Kidney glomerular epithelial cell (primary cell): ENCODE measurements at regions not wholly inside any gene's neighbourhood (a gene's known extent, or its start where the extent isn't known, plus 50 kb on each side); places are given as distances from the start of the nearest gene placed in this dataset.
"Not testable (repeated sequence)": the region's sequence is repeated elsewhere in the genome, so short reads cannot be mapped to it uniquely, and the experiment has no call there.

Source experiments
- DNase-seq: peaks from one replicate; lab custom pipeline; 2025; lab: John Stamatoyannopoulos, UW

- DNase-seq, result no peak
Measured at GRCh38 chr5:118604106-118604505, 384.2 kb downstream of the DTWD2 start.

- DNase-seq, result no peak
Measured at GRCh38 chr5:118603278-118603677, 385.1 kb downstream of the DTWD2 start.

- DNase-seq, result no peak
Measured at GRCh38 chr5:118598311-118598710, 390.0 kb downstream of the DTWD2 start.

GRCh38 chr5:118597543-118597942 lies 390.8 kb downstream of the DTWD2 start:
- DNase-seq, result no peak

GRCh38 chr5:118596255-118596654 lies 392.1 kb downstream of the DTWD2 start:
- no peak for DNase-seq

GRCh38 chr5:118593003-118593328 lies 395.4 kb downstream of the DTWD2 start:
- DNase-seq, result no peak

GRCh38 chr5:118592229-118593002 lies 395.9 kb downstream of the DTWD2 start:
- no peak for DNase-seq

GRCh38 chr5:118590806-118591205 lies 397.5 kb downstream of the DTWD2 start:
- no peak for DNase-seq

- no peak for DNase-seq
Measured at GRCh38 chr5:118580949-118581348, 407.4 kb downstream of the DTWD2 start.

GRCh38 chr5:118578093-118578492 lies 410.3 kb downstream of the DTWD2 start:
- DNase-seq, result no peak

GRCh38 chr5:118577621-118578020 lies 410.7 kb downstream of the DTWD2 start:
- no peak for DNase-seq

- not testable (repeated sequence) for DNase-seq
Measured at GRCh38 chr5:118570276-118570675, 418.1 kb downstream of the DTWD2 start.

GRCh38 chr5:118569596-118569995 lies 418.8 kb downstream of the DTWD2 start:
- DNase-seq, result not testable (repeated sequence)

GRCh38 chr5:118565335-118565971 lies 422.9 kb downstream of the DTWD2 start:
- DNase-seq, result no peak

GRCh38 chr5:118561971-118562370 lies 426.4 kb downstream of the DTWD2 start:
- DNase-seq, result no peak

- no peak for DNase-seq
Measured at GRCh38 chr5:118561235-118561634, 427.1 kb downstream of the DTWD2 start.

GRCh38 chr5:118558871-118559270 lies 429.5 kb downstream of the DTWD2 start:
- no peak for DNase-seq

- DNase-seq, result no peak
Measured at GRCh38 chr5:118557251-118557661, 431.1 kb downstream of the DTWD2 start.

- no peak for DNase-seq
Measured at GRCh38 chr5:118556792-118557191, 431.6 kb downstream of the DTWD2 start.

- DNase-seq, result no peak
Measured at GRCh38 chr5:118555727-118556126, 432.6 kb downstream of the DTWD2 start.

- DNase-seq, result no peak
Measured at GRCh38 chr5:118554981-118555380, 433.4 kb downstream of the DTWD2 start.

- DNase-seq, result no peak
Measured at GRCh38 chr5:118554241-118554640, 434.1 kb downstream of the DTWD2 start.

GRCh38 chr5:118553662-118554061 lies 434.7 kb downstream of the DTWD2 start:
- no peak for DNase-seq
